Neural progenitor cell (in vitro differentiated cells): ENCODE measurements at regions not wholly inside any gene's neighbourhood (a gene's known extent, or its start where the extent isn't known, plus 50 kb on each side); places are given as distances from the start of the nearest gene placed in this dataset.
A peak's percentile ranks its signal among the peaks of the same experiment; 100 is the strongest.

Experiments used
- DNase-seq: peaks from one replicate; pipeline ENCODE4 v3.0.0-alpha.2; 2016; ENCODE audit warnings: low spot score
- H2AFZ ChIP-seq: fragments of 200-600 bp; sonication (generic); replicated peaks from 2 replicates; pipeline ENCODE4 v1.6.1; 2016; ENCODE audit warnings: antibody characterized with exemption
- H3F3A ChIP-seq: fragments of 200-600 bp; sonication (generic); 2 replicates; pipeline ENCODE4 v1.6.1; 2016; ENCODE audit warnings: antibody characterized with exemption, low read depth
- H3K27ac ChIP-seq: fragments of 200-600 bp; sonication (generic); 2 replicates; pipeline ENCODE4 v1.5.1; 2016; ENCODE audit warnings: mild to moderate bottlenecking
- H3K27me3 ChIP-seq: fragments of 200-600 bp; sonication (generic); 2 replicates; pipeline ENCODE4 v1.6.1; 2016; ENCODE audit warnings: mild to moderate bottlenecking, moderate library complexity
- H3K36me3 ChIP-seq: fragments of 200-600 bp; sonication (generic); 2 replicates; pipeline ENCODE4 v1.5.1; 2016
- H3K4me1 ChIP-seq: fragments of 200-600 bp; sonication (generic); 2 replicates; pipeline ENCODE4 v1.6.1; 2016; ENCODE audit warnings: mixed run types
- H3K4me2 ChIP-seq: fragments of 200-600 bp; sonication (generic); 2 replicates; pipeline ENCODE4 v1.6.1; 2016
- H3K4me3 ChIP-seq: fragments of 200-600 bp; sonication (generic); 2 replicates; pipeline ENCODE4 v1.5.1; 2016
- H3K79me2 ChIP-seq: fragments of 200-600 bp; sonication (generic); 2 replicates; pipeline ENCODE4 v1.6.1; 2016; ENCODE audit warnings: low read depth
- H3K9ac ChIP-seq: fragments of 200-600 bp; sonication (generic); 2 replicates; pipeline ENCODE4 v1.6.1; 2016
- H3K9me3 ChIP-seq: fragments of 200-600 bp; sonication (generic); 2 replicates; pipeline ENCODE4 v1.5.1; 2016; ENCODE audit warnings: low read depth
- H4K20me1 ChIP-seq: fragments of 200-600 bp; sonication (generic); 2 replicates; pipeline ENCODE4 v1.6.1; 2016; ENCODE audit warnings: low read depth
- H3K27ac Mint-ChIP-seq: 3 replicates; pipeline ENCODE4 v1.8.0; 2021; ENCODE audit warnings: mixed read lengths
- H3K27me3 Mint-ChIP-seq: 2 replicates; pipeline ENCODE4 v1.8.0; 2022; ENCODE audit warnings: low read depth, mild to moderate bottlenecking, inconsistent platforms, moderate library complexity, mixed read lengths; ENCODE audit not compliant: insufficient read depth
- H3K36me3 Mint-ChIP-seq: 3 replicates; pipeline ENCODE4 v1.8.0; 2021; ENCODE audit warnings: mixed read lengths
- H3K4me1 Mint-ChIP-seq: 3 replicates; pipeline ENCODE4 v1.8.0; 2021; ENCODE audit warnings: mixed read lengths
- H3K4me3 Mint-ChIP-seq: 3 replicates; pipeline ENCODE4 v1.8.0; 2021; ENCODE audit warnings: mild to moderate bottlenecking, moderate library complexity, mixed read lengths
- H3K9me3 Mint-ChIP-seq: 3 replicates; pipeline ENCODE4 v1.8.0; 2020; ENCODE audit warnings: mixed read lengths
- CTCF ChIP-seq: fragments of 200-600 bp; sonication (generic); IDR thresholded peaks from 2 replicates; pipeline ENCODE4 v1.5.1; 2017; ENCODE audit warnings: antibody characterized with exemption, mild to moderate bottlenecking
- EZH2 ChIP-seq: fragments of 200-600 bp; sonication (generic); IDR thresholded peaks from 2 replicates; pipeline ENCODE4 v1.6.1; 2017; ENCODE audit warnings: antibody characterized with exemption, mild to moderate bottlenecking, moderate library complexity
- EZH2phosphoT487 ChIP-seq: fragments of 200-600 bp; sonication (generic); IDR thresholded peaks from 2 replicates; pipeline ENCODE4 v1.6.1; 2017; ENCODE audit warnings: antibody characterized with exemption

GRCh38 chr2:217361483-217361880 is 501.6 kb upstream of the TNP1 start:
- no peaks in the 10 kb centered on the region for H3K27me3 ChIP-seq
- Mint-ChIP-seq H3K27ac (no peak overlapping the region), H3K4me1 (peaks cover 5% of the 10 kb centered on the region), H3K36me3 (no peaks in the 10 kb centered on the region), H3K27me3 (peaks cover 6% of the 10 kb centered on the region), H3K4me3 (no peak overlapping the region), H3K9me3 (no peaks in the 10 kb centered on the region)
- no peak for TF ChIP-seq EZH2phosphoT487
- TF ChIP-seq EZH2, result no peak
- no peak for TF ChIP-seq CTCF
- no peak overlapping the region for H3K4me3 ChIP-seq
- H4K20me1 ChIP-seq, result no peaks in the 10 kb centered on the region
- H3K36me3 ChIP-seq, result no peaks in the 10 kb centered on the region
- no peak overlapping the region for H3K9ac ChIP-seq
- H3K4me2 ChIP-seq, result no peak overlapping the region
- peaks cover 16% of the 10 kb centered on the region for H3K4me1 ChIP-seq
- H3K79me2 ChIP-seq, result no peaks in the 10 kb centered on the region
- DNase-seq, result no peak
- no peak overlapping the region for H3K27ac ChIP-seq
- no peak overlapping the region for H2AFZ ChIP-seq
- H3K9me3 ChIP-seq, result no peaks in the 10 kb centered on the region
- H3F3A ChIP-seq, result peaks cover 2% of the 10 kb centered on the region

GRCh38 chr2:217360781-217361482 is 501.1 kb upstream of the TNP1 start:
- H3K9me3 ChIP-seq, result no peaks in the 10 kb centered on the region
- peaks cover 10% of the 10 kb centered on the region for H3K4me1 ChIP-seq
- H3F3A ChIP-seq, result no peaks in the 10 kb centered on the region
- no peaks in the 10 kb centered on the region for H3K79me2 ChIP-seq
- no peak overlapping the region for H3K4me2 ChIP-seq
- H3K27ac ChIP-seq, result no peak overlapping the region
- no peak overlapping the region for H2AFZ ChIP-seq
- DNase-seq, result no peak
- peak overlapping the region; percentile 38 for H3K27ac Mint-ChIP-seq
- H3K27me3 ChIP-seq, result no peaks in the 10 kb centered on the region
- no peaks in the 10 kb centered on the region for H3K36me3 Mint-ChIP-seq
- H3K9ac ChIP-seq, result no peak overlapping the region
- no peaks in the 10 kb centered on the region for H4K20me1 ChIP-seq
- H3K4me3 Mint-ChIP-seq, result no peak overlapping the region
- peaks cover 5% of the 10 kb centered on the region for H3K4me1 Mint-ChIP-seq
- H3K36me3 ChIP-seq, result no peaks in the 10 kb centered on the region
- peaks cover 6% of the 10 kb centered on the region for H3K27me3 Mint-ChIP-seq
- TF ChIP-seq EZH2phosphoT487, result no peak
- H3K4me3 ChIP-seq, result no peak overlapping the region
- H3K9me3 Mint-ChIP-seq, result no peaks in the 10 kb centered on the region

- Histone ChIP-seq H4K20me1 (no peaks in the 10 kb centered on the region), H3K9me3 (no peaks in the 10 kb centered on the region), H3K4me1 (peaks cover 5% of the 10 kb centered on the region), H3K27me3 (no peaks in the 10 kb centered on the region), H3K9ac (no peak overlapping the region), H2AFZ (no peak overlapping the region), H3K4me3 (no peak overlapping the region), H3K4me2 (no peak overlapping the region), H3F3A (no peaks in the 10 kb centered on the region), H3K79me2 (no peaks in the 10 kb centered on the region), H3K27ac (no peak overlapping the region), H3K36me3 (no peaks in the 10 kb centered on the region)
- no peak overlapping the region for H3K4me3 Mint-ChIP-seq
- peaks cover 6% of the 10 kb centered on the region for H3K27me3 Mint-ChIP-seq
- H3K9me3 Mint-ChIP-seq, result no peaks in the 10 kb centered on the region
- no peak overlapping the region for H3K27ac Mint-ChIP-seq
- no peaks in the 10 kb centered on the region for H3K36me3 Mint-ChIP-seq
- H3K4me1 Mint-ChIP-seq, result peaks cover 5% of the 10 kb centered on the region
- no peak for DNase-seq
- TF ChIP-seq CTCF (no peak), EZH2phosphoT487 (no peak)
Measured at GRCh38 chr2:217360111-217360510, 500.2 kb upstream of the TNP1 start.

GRCh38 chr2:217357886-217358620 is 498.2 kb upstream of the TNP1 start:
- no peaks in the 10 kb centered on the region for H4K20me1 ChIP-seq
- H3K79me2 ChIP-seq, result no peaks in the 10 kb centered on the region
- peaks cover 5% of the 10 kb centered on the region for H3K4me1 Mint-ChIP-seq
- H3K27me3 ChIP-seq, result no peaks in the 10 kb centered on the region
- no peak overlapping the region for H3K4me3 Mint-ChIP-seq
- H3K36me3 ChIP-seq, result no peaks in the 10 kb centered on the region
- H3K4me3 ChIP-seq, result no peak overlapping the region
- no peak for TF ChIP-seq EZH2
- TF ChIP-seq CTCF, result no peak
- no peak for TF ChIP-seq EZH2phosphoT487
- H3K36me3 Mint-ChIP-seq, result no peaks in the 10 kb centered on the region
- H3K27ac Mint-ChIP-seq, result no peak overlapping the region
- H3K9me3 Mint-ChIP-seq, result no peaks in the 10 kb centered on the region
- no peak overlapping the region for H3K9ac ChIP-seq
- peaks cover 8% of the 10 kb centered on the region for H3K27me3 Mint-ChIP-seq
- no peaks in the 10 kb centered on the region for H3F3A ChIP-seq
- peaks cover 5% of the 10 kb centered on the region for H3K4me1 ChIP-seq
- no peak overlapping the region for H2AFZ ChIP-seq
- no peak overlapping the region for H3K27ac ChIP-seq
- no peak for DNase-seq
- no peaks in the 10 kb centered on the region for H3K9me3 ChIP-seq
- no peak overlapping the region for H3K4me2 ChIP-seq
